HG02884 (cell line): ENCODE measurements at regions not wholly inside any gene's neighbourhood (a gene's known extent, or its start where the extent isn't known, plus 50 kb on each side); places are given as distances from the start of the nearest gene placed in this dataset.

Experiments
- ATAC-seq: cut with Tn5 transposase; IDR thresholded peaks from one replicate; pipeline ENCODE4 v1.9.1; 2021; ENCODE audit warnings: mild to moderate bottlenecking, moderate library complexity; ENCODE audit not compliant: unreplicated experiment

DNA sequence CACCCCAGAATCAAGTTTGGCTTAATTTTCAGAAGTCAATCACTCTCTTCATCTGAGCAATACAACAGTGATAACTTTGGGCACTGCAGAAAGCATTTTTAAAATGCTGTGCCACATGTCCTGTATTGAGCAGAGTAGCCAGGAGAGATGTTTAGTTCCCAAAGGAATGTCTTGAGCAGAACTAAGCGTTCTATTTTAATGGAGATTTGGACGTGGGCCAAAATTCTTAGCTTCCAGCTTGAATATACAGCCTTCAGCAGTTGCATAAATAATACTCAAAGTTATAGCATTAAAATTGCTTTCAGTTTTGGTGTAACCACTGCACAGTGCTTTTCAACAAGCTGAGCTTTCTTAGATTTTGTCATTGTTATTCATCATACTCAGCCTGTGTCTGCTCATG is 679.2 kb downstream of the NLGN4X start:
- ATAC-seq: no peak

DNA sequence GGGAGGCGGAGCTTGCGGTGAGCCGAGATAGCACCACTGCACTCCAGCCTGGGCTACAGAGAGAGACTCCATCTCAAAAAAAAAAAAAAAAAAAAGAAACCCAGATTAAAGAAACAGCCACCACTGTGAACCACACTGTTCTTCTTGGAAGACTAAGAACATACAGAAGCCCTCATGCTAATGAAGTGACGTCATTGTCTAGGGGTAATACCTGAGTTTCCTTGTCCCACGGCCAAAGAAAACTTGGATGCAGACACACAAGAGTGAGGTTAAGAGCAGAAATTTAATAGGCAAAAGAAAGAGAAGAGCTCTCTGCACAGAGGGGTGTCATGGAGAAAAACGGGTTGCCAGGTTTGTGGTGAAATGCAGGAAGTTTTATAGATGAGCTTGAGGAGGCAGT is 691.6 kb downstream of the NLGN4X start:
- ATAC-seq: no peak

DNA sequence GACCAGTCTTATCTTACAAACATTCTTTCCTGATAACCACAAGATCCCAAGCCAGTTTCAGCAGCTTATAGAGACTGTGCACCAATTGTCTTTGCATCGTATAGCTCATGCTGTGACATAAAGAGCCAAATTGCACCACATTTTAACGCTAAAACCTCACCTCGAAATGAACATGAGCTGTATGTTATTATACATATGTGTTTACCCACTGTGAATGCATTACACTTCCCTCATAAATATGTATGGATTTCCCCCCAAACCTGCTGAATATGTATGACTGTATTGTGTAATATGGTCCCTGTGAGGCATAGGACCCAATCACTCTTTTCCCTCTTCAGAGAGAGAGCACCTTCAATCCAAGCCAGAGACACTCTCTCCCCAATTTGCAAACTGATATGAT is 692.4 kb downstream of the NLGN4X start:
- no peak for ATAC-seq

DNA sequence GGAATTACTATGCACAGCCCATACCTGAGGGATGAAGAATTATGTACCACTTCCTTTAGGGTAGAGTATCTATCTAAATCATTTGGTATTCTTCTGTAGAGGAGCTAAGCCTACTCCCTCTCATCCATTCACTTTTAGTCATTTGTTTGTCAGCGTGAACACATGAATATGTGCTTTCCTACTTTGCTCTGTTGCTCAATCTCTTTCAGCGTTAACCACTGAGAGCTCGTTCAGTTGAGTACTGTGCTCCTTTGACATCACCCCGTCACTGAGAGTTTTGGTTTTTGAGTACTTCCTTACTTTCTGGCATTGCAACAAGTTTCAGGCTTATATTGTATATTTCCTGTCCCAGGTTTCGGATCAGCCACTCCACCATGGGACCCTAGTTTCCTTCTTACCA is 700.6 kb downstream of the NLGN4X start:
- no peak for ATAC-seq

DNA sequence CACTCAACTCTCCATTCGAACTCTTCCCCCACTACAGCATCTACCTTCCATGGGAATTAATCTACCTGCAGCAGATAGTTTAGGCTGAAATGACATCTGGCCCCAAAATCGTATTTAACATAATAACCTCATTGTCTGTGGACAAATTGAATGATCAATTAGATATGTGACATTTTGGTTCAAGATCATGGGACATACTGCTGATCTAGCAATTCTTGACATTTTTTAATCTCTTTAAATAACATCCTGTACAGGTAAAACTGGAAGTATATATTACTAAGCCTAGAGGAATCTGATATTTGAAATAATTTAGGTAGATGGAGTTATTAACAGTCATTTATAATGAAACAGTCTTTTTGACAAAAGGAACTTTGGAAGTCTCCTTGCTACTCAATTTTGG is 702.5 kb downstream of the NLGN4X start:
- no peak for ATAC-seq

DNA sequence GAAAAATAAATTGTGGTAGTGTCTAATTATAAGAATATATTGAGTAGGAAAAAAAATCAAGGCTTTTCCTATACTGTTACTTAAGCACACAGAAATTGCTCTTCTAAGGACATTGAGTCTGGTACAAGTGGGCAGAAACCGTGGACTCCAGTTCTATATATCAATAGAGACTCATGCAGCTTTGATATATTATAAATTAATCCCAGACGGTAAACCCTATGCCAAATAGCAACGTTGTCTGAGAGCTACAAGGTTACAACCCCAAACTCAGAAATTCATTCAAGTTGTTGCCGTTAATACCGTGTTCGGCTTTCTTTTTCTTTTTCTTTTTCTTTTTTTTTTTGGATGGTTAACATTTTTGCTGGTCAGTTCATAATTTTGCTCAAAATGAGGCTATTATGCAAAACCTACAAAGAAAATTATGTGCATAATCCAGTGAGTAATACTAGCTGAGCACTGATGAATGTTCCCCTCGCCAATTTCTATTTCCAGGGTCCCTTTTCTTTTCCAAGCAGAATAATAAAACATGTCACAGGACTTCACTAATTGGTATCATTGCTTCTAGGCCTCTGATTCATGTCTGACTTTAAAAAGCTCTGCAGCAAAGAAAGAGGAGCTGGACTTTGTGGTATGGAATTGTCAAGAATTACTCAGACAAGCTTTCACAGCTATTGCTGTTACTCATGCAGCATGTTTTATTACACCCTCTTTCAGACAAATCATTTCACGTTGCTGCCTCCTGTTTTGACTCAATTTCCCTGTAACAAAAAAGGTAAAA is 737.7 kb downstream of the NLGN4X start:
- no peak for ATAC-seq

DNA sequence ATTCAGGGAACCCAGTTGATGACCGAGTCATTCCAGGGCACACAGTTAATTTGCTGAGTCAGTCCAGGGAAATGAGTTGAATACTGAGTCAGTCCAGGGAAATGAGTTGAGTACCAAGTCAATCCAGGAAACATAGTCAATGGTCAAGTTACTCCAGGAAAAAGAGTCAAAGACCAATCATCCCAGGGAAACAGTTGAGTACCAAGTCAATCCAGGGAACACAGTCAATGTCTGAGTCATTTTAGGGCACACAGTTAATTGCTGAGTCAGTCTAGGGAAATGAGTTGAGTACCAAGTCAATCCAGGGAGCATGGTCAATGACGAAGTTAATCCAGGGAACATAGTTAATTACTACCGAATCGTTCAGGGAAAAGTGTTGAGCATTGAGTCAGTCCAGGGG is 754.4 kb downstream of the NLGN4X start:
- no peak for ATAC-seq

DNA sequence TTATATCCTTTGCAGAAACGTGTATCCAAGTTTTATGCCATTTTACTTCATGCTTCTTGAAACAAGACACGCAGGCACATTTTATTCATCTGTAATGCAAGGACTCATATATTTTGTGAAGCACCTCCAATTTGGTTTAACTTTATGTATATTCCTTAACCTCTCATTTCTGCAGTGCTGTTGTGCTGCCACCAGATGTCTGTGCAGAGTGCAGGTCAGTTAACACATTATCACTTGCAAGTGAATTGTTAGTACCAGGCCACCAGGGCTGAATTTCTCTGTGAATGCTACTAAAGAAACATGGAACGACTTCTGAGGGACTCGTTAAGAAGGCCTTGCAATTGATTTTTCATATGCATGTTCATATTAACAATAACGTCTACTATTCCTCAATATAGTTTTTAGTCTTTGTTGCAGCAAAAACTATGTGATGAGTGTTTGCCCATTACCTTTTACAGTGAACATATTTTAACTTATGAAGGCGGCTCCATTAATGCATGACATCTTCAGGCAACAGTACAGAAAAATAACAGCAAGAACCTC is 770.3 kb downstream of the NLGN4X start:
- ATAC-seq: no peak

DNA sequence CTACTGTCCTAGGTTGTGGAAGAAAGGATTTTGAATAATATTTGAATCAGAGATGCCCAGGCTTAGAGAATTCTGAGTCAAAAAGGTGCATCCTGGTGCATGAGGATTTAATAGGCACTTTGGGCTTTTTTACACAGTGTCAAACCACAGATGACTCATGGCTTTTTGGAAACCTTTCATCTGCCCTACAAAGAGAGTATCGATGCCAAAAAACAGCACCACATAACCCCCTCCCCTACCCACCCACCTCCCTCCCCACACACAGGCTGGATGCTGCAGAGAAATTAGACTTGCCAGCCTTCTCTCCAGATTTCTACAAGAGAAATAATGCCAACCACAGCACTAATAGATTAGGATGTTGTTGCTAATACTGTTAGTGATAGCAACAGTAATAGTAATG is 779.3 kb downstream of the NLGN4X start:
- no peak for ATAC-seq

DNA sequence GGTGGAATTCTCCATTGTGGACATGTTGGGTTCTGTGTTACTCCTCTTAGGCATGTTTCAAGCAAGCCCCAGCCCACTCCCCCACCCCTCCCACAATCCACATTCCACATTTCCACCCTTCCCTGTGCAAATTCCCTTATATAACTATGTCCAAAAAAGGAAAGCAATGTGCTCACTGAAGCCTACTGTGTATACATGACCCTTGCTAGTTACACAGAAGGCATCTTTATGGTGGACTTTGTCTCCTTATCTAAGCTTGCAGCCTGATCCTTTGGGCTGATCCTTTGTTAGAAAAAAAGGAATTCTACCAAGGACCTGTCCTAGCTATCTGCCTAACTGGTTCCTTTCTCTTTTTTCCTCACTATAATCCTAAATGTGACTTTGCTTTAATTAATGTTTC is 796.8 kb downstream of the NLGN4X start:
- no peak for ATAC-seq

DNA sequence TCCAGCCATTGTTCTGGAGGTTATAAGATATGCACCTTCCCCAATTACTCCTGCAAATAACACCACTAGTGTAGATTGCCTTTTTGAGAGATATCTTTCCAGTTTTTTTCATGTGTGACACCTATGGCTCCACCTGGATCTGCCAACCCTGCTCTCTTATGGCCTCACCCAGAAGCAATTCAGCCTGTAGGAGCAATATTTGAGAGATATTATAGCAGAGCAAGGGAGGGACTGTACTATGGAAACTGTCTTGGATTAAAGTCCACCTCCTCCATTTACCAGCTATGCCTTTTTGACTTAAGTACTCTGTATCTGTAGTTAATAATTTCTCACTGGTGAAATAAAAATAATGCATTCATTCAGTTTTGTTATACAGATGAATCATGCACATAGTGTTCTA is 803.5 kb downstream of the NLGN4X start:
- no peak for ATAC-seq

DNA sequence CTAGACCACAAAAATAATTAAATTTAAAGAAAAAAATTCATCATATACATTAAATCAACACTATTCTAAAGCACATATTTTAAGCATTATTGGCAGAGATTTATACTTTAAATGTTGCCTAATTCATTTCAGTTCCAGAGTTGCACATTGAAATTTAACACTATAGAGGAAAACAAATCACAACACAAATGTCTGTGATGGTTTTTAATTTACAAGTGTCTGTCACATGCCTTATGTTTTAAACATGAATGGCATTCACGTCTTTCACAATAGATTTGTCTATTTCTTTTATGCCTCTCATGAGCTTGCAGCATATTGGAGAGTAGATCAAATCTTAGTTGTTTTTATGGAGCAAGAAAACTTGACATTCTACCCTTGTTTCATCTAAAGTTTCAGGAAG is 811.3 kb downstream of the NLGN4X start:
- ATAC-seq: no peak

DNA sequence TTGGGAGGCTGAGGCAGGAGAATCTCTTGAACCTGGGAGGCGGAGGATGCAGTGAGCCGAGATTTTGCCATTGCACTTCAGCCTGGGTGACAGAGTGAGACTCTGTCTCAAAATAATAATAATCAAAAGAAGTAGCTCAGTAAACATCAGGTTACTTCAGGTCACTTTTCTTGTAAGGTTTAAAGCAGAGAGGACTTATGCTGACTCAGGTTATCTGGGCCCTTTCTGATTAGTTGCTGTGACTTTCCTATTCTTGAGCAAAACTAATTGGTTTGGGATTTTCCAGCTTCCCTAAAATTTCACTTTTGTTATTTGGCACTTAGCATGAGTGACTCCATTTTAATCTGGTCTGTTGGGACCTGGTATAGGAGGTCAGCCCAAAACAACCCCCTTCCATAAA is 812.9 kb downstream of the NLGN4X start:
- no peak for ATAC-seq

DNA sequence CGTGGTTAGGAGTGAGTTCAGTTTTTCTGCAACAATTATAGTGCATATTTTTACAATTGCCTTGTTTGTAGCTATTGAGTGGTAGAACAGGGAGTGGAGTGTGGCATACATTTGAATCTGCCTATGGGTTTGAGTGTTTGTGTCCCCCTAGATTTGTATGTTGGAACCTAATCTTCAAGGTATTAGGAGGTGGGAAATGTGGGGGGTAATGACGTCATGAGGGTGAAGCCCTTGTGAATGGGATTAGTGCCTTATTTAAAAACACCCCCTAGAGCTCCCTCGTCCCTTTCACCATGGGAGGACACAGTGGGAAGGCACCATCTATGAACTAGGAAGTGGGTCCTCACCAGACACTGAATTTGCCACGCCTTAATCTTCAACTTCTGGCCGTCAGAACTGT is 819.6 kb downstream of the NLGN4X start:
- no peak for ATAC-seq

DNA sequence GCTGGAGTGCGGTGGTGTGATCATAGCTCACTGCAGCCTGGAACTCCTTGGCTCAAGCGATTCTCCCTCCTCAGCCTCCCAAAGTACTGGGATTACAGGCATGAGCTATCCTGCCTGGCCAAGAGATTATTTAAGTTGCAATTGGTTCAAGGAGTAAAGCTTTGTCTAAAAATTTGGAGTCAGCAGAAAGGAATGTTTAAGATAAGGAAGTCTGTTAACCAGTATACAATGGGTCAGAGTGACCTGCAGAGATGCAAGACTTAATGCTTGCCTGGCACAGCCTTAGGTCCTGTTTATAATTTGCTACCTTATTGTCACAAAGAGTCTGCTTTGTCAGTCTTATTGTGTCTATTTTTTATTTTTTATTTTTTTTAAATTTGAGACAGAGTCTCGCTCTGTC is 826.2 kb downstream of the NLGN4X start:
- ATAC-seq: no peak

DNA sequence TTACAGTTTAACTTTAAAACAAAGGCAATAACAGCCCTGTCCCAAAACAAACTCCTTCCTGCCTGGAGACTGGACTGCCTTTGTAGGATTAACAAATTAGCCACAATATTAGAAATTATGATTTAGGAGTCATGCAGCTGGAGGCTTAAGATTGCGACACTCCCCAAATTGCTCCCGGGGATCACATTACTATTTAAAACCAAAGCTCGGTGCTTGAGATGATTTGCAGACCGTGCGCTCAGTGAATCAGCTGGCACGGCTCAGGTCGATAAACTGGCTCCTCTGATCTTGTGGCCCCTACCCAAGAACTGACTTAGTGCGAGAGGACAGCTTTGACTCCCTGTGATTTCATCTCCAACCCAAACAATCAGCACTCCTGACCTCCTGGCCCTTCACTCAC is 829.3 kb downstream of the NLGN4X start:
- no peak for ATAC-seq

DNA sequence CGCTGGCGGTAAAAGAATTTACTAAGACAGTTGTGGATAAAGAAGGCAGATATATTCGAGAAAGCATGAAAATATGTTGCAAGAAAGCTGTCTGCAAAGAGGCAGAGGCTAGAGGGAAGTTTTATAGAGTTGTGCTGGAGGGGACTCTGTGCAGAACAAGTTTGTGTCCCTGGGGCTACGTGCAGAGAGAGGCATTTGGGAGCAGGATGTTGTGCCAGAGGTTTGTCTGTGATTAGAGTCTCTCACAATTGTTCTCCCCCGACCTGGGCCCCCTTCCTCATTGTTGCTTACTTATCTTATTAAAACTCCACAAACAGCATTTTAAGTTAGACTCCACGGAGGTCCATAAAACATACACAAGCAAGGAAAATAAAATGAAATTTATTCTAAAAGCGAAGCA is 831.3 kb downstream of the NLGN4X start:
- ATAC-seq: no peak

DNA sequence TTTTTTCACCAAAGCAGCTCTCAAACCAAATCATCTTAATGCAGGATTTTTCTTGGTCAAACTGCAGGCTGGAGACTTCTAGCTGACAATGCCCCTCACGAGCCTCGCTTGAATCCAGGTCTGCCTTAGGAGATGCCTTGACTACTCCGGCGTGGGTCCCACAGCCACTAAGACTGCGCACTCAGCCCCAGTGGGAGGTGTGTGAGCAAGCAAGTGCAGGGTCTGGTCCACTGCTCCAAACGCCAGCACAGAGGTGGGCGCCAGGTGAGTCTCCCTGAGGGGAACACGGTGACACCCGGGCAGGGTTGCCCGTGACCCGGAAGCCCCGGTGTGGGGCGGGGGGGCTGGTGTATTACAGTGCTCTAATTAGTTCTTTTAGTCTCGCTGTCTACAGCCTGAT is 838.3 kb downstream of the NLGN4X start:
- ATAC-seq: no peak

DNA sequence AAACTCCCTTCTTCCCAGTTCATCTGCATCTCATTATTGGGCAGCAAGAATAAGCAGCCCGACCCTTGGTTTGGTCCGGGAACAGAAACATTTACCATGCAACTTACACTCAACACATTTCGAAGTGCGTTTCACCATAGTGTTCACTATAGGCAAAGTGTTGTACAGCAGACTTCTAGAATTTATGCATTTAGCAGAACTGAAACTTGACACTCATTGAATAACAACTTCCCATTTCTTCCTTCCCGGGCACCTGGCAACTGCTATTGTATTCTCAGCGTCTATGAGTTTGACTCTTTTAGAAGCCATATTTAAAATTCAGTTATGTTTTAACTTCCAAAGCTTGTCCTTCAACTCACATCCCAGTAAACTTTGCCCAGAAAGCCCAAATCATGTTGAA is 840.6 kb downstream of the NLGN4X start:
- no peak for ATAC-seq

DNA sequence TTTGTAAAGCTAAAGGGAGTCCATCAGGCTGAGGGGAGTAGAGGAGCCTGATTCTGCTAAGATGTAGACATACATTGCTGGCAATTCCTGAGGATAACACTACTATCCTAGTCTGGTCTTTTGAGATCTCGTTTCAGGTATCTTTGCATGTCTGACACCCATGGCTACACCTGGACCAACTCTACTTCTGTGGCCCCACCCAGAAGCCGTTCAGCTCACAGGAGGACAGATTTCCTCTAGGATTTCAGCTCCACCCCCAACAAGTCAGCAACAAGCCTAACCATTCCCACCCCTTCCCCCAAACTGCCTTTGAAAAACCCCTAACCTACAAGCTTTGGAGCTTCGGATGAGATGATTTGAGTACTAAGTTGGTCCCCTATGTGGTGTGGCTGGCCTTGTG is 848.2 kb downstream of the NLGN4X start:
- no peak for ATAC-seq

DNA sequence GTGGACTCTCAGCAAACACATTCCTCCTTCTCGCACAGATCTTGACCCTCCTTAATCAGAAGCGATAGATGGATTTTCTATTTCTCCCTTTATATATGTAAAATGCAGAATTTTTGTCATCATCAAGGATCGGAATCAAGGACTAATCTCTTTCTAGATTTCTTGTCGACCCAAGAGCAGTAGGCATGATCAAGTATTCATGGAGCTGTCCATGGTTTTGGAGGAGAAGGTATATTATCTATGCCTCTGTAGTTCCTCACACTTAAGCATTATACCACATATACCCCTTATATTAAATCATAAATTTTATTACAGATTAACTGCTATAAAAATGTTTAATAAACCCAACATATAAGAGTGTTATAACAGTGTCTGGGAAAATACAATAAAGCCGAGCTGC is 886.8 kb downstream of the NLGN4X start:
- ATAC-seq: no peak

DNA sequence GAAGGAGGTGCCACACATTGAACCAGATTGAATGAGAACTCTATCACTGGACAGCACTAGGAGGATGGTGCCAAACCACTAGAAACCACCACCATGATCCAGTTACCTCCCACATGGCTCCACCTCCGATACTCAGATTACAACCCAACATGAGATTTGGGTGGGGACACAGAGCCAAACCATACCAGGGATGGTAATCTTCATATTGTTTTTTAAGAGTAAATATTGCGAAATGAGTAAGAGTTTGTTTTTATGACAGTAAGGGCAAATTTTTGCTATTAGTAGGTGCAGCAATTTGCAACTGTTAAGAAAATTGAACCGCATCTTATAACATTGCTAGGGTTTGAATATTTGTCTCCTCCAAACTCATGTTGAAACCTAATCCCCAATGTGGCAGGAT is 891.5 kb downstream of the NLGN4X start:
- no peak for ATAC-seq

DNA sequence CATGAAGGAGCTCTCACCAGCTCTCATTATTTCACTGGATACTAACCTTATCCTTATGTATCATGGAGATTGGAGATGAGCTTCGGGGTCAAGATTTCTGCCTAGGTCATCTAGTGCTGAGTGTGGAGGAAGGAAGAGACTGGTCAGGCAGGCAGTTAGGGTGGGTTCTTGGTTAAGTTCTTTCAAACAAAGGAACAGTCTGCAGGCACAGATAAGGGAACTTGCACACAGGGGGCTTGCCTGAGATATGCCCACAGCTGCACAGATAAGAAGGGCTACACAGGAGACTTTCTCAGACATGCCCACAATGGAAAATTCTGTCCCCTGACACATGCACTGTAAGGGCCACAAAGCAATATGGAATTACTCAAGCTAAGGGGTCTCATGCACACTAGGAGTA is 904.1 kb downstream of the NLGN4X start:
- no peak for ATAC-seq
